CD4-positive, alpha-beta T cell treated with Interleukin-12 subunit alpha and Interleukin-12 subunit beta, for 1 hour (primary cell): ENCODE measurements at regions not wholly inside any gene's neighbourhood (a gene's known extent, or its start where the extent isn't known, plus 50 kb on each side); places are given as distances from the start of the nearest gene placed in this dataset.
"Not testable (repeated sequence)": the region's sequence is repeated elsewhere in the genome, so short reads cannot be mapped to it uniquely, and the experiment has no call there.

Experiments used
- DNase-seq: peaks from one replicate; pipeline ENCODE4 v3.0.0-alpha.2; 2020

GRCh38 chr3:162353414-162353813, 856.8 kb downstream of the OTOL1 start:
- DNase-seq = no peak

GRCh38 chr3:162354356-162354755, 857.7 kb downstream of the OTOL1 start:
- DNase-seq = no peak

DNA sequence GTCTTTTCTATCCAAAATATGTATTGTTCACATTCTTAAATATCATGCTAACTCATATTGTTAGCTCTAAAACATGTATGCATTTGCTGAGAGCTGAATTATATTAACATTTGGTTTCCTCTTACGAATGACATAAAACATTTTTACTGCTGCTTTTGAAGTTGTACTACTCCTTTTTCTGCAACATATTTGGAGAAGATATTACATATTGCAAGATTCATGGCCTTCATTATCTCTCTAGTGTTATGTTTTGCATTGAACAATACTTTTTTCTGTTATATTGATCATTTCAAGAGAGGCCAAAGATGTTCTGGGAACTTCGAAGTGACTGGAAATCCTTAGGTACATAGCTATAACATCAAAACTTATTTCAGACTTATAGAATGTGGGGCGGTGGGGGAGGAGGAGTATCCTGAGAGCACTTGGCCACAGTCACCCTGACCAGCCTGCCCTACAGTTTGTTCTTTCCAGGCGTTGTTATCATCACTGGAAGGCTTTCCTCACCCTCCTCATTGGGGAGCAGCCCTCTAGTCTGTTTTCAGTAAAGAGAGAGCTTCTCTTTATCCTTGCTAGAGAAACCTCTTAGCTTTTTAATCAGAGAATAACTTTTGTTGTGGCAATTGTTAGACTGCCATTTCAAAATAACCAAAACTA, 868.6 kb downstream of the OTOL1 start:
- DNase-seq = no peak

- DNase-seq = no peak
Observed at GRCh38 chr3:162366166-162366766, 869.7 kb downstream of the OTOL1 start.

DNA sequence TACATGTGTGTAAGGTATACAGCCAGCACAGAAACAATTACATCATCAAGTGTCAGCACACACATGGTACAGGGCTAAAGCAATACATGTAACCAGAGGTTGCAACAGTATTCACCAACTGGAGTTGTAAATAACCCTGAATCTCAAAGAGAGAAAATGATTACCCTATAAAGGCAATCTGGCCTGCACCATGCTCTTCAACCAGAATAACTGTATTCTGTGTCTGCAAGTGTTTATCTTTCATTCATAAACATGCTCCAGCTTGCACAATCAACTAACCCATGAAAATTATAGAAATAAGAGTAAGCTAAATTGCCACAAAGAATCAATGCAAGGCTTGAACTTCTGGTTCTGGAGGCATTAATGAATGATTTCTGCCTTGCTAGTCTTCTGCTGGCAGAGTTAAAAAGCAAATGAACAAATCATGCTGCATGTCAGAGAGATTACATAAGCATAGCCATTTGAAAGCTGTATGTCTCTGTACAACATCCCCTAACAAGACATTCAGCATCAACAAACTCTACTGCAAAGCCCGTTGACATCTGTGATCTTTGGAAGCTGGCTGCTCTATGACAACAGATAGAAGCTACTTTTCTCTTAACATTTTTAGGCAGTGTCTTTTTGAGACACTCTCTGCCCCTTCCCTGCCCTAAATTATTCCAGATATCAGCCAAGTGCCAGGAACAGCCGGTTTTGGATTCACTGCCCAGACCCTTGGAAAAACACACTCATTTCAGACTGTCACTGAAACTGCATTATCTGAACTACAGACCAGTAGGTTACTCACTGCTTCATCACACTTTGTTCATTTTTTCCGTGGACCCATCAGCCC, 871.0 kb downstream of the OTOL1 start:
- no peak for DNase-seq

DNA sequence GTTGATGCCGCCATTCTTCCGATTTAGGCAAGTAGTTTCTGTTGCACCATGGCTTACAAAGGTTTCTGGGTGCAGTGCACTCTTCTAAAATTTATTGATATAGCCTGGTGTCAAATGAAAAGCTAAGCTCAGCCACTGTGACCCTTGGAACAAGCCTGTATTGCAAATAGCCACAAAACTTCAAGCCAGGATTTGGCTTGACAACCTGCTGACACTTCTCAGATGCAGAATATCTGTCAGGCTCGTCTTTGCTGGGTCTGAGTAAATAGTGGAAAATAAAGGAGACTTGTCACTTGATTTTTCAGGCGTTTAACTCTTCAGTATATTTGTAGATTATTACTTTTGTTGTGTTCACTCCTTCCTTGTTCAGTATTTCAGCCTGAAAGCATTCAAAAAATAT, 871.8 kb downstream of the OTOL1 start:
- DNase-seq = no peak

- no peak for DNase-seq
Observed at GRCh38 chr3:162369306-162369705, 872.7 kb downstream of the OTOL1 start.

GRCh38 chr3:162370141-162370540, 873.5 kb downstream of the OTOL1 start:
- no peak for DNase-seq

DNA sequence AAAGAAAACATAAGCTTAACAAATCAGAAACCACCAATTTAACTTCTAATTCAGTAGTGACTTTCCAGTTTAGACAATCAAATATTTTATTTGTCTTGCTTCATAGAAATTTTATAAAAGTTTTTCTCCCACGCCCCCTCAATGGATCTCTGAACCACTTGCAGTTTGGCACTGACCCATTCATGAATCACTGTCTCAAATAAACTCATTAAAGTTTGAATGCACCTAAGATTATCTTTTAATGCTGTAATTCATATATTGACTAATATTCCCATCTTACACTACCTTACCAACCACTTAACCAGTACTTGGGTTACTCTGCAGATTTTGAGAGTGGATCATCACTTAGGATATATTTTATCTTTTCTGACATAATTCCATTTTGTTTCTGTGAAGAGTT, 880.2 kb downstream of the OTOL1 start:
- no peak for DNase-seq

GRCh38 chr3:162377608-162378007, 881.0 kb downstream of the OTOL1 start:
- no peak for DNase-seq

GRCh38 chr3:162385387-162385786, 888.8 kb downstream of the OTOL1 start:
- DNase-seq = no peak

GRCh38 chr3:162390891-162391290, 894.3 kb downstream of the OTOL1 start:
- DNase-seq = no peak

DNA sequence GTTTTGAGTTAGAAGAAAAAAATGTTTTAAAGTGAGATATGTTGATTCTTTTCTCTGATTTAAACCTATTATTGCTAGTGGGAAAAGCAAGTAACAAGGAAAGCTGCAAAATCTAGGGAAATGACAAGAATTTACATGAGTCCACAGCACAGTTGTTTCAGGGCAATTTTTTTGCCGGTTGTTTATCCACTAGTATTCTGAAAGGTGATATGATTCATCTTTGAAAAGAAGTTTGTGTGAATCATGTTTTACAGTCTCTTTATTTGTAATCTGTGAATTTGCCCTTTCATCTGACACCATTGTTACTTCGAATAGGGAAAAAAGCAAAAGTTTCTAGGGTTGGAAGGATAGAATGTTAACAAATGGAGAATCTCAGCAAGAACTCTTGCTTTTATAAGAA, 894.7 kb downstream of the OTOL1 start:
- no peak for DNase-seq

DNA sequence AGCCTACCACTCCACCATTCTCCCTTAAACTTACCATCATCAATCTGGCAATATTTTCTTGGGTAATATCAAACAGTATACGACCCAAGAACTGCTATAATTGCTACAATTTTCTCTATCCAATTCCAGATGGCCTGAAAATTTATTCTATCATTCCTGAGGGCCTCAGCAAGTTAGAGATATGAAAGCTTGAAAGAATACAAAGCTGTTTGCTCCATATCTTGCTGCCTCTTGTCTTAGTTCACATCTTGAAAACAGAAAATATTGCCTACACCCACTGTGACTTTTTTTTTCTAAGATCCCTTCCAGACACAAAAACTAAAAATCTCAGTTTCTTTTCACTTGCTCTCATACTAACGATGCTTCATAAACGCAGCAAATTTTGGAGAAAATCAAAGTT, 898.9 kb downstream of the OTOL1 start:
- DNase-seq = no peak

GRCh38 chr3:162398554-162398953, 901.9 kb downstream of the OTOL1 start:
- DNase-seq = no peak

DNA sequence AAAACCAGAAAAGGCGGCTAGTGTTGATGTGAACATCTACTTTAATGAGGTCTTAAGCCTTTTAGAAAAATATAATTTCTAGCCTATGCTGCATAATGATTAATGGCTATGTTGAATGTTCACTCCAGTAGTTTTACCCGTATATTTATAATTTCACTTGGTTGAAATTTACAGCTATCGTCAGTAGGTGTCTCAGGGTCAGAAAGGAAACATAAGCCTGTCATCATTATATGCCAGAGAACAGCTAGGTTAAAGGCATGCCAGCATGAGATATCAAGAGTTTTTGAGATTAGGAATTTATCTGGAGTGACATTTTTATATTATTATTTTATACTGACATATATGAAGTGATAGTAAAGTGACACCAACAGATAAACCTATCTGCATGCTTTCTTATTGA, 904.1 kb downstream of the OTOL1 start:
- DNase-seq = no peak

GRCh38 chr3:162411556-162411955, 914.9 kb downstream of the OTOL1 start:
- DNase-seq = not testable (repeated sequence)

- DNase-seq = no peak
Observed at GRCh38 chr3:162421721-162422120, 925.1 kb downstream of the OTOL1 start.

GRCh38 chr3:162428192-162428591, 931.6 kb downstream of the OTOL1 start:
- no peak for DNase-seq

- no peak for DNase-seq
Observed at GRCh38 chr3:162435750-162436149, 939.1 kb downstream of the OTOL1 start.

DNA sequence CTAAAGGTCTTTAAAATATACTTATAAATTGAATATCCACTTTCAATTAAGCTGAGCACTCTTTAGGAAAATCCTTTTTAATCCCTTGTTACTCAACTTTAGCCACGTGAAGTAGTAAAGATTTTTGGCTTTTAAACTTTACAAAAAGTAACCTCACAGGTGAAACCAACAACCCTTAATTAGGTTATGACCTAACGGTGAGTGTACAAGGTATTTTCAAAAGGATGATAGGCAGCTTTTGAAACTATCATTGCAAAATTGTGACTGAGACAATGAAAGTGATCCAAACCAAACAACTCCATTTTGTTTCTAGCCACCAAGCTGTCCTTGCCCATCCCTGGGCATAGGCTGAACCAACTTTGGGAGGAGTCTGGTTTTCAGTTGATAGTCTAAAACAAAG, 940.2 kb downstream of the OTOL1 start:
- no peak for DNase-seq

DNA sequence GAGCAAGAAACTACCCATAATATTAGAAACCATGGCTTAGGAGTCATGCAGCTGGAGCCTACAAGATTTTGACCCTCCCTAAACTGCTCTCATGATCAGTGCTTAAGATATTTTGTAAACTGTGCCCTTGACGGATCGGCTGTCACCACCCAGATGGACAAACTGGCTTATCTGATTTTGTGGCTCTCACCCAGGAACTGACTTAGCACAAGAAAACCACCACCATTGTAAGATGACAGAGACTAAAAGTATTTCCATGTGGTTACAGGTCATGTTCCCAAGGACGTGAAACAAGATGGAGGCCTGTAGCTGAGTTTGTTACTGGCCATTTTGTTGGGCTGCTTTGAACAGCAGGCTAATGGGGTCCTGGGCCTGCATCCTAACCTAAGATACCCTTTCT, 940.9 kb downstream of the OTOL1 start:
- DNase-seq = no peak

- DNase-seq = no peak
Observed at GRCh38 chr3:162441716-162442115, 945.1 kb downstream of the OTOL1 start.

DNA sequence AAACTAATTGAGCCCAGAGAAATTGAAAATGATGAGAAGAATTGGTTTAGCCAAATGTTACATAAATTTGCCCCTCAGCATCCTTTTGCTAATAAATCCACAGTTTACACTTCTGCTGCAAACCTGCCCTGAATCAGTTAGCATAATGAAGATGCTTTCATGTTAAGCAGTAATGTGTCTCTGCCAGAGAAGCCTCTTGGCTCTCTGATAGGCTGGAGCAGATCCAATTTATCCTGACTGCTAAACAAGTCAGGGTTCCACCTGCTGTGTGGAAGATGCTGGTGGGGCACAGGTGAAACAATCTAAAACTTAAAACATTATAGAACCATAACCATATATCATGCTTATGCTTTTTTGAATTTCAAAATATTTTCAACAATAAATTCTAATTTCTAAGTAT, 946.8 kb downstream of the OTOL1 start:
- DNase-seq = no peak
